GM04504 (cell line): ENCODE measurements at regions not wholly inside any gene's neighbourhood (a gene's known extent, or its start where the extent isn't known, plus 50 kb on each side); places are given as distances from the start of the nearest gene placed in this dataset.
"Not testable (repeated sequence)": the region's sequence is repeated elsewhere in the genome, so short reads cannot be mapped to it uniquely, and the experiment has no call there.

Source experiments
- DNase-seq: peaks from one replicate; pipeline ENCODE4 v3.0.0-alpha.2; 2012; ENCODE audit warnings: low read depth

DNA sequence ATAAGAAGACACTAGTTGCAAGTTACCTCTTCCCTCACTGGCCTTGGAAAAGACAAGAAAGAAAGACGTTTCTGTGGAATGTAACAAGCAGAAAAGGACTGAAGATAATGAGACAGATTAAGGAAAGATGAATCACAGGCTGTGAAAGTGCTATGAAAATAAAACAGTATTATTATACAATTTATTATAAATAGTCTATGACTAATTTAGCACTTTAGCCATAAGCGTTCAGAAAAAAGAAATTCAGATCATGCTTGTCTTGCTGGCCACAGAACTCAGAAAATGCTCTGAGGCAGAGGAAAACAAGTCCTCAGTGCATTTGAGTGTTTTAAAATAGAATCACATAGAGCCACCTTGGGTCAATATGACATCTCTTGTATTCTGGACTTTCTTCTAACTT, 174.8 kb upstream of the NBPF9 start:
- not testable (repeated sequence) for DNase-seq

GRCh38 chr1:149279015-149279414, 175.7 kb upstream of the NBPF9 start:
- not testable (repeated sequence) for DNase-seq

DNA sequence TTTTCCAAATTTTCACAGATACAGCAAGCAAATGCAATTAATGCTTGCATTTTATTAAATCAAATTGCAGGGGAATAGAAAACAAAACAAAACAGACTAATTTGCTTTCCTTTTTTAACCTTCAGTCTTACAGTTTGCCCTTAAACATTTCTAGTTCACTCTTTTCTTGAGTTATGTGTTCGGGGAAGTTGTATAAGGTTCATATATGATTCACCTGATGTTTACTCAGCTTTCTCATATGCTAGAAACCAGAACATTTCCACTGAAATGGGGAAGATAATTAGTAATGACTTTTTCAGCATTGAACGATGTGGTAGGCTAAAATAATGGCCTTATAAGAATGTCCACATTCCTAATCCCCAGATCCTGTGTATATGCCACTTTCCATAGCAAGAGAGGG, 176.2 kb upstream of the NBPF9 start:
- not testable (repeated sequence) for DNase-seq

GRCh38 chr1:149284773-149285172, 181.4 kb upstream of the NBPF9 start:
- not testable (repeated sequence) for DNase-seq

DNA sequence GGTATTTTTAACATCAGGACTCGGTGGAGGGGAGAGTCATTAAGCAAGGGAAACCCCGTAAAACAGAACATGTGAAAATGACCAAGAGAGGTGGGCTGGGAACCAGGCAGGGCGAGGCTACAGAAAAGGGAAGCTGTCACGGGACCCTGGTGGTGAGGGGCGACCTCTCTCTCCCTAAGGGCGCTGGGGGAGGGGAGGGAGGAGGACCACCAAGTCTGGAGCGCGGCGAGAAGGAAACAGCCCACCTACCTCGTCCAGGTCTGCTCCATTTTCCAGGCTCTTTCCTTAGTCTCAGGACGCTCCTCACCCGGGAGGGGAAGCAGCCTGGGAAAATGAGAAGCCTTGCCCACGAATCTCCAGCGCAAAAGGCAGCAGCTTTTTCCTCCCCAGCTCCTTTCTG, 181.9 kb upstream of the NBPF9 start:
- not testable (repeated sequence) for DNase-seq

DNA sequence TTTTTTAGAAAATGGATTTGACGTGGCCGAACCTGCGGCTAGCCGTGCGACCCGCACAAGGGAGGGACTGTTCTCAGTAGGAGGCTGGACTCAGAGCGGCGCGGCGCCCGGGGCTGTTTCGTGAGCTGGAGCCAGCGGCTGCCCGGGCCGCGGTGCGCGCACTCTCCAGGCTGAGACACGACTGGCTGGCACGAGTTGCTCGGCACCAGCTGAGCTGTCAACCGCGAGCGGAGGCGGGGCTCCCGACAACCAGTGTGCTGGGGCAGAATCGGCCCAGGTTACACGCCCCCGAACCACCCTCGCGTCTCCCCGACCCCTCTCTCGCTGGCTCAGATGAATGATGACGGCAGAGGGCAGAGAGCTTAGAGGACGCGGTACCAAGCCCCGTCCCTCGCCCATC, 182.3 kb upstream of the NBPF9 start:
- DNase-seq = not testable (repeated sequence)

GRCh38 chr1:149288580-149288979, 185.2 kb upstream of the NBPF9 start:
- DNase-seq = not testable (repeated sequence)

- DNase-seq = not testable (repeated sequence)
Observed at GRCh38 chr1:149300478-149301218, 174.2 kb upstream of the NBPF19 start.

DNA sequence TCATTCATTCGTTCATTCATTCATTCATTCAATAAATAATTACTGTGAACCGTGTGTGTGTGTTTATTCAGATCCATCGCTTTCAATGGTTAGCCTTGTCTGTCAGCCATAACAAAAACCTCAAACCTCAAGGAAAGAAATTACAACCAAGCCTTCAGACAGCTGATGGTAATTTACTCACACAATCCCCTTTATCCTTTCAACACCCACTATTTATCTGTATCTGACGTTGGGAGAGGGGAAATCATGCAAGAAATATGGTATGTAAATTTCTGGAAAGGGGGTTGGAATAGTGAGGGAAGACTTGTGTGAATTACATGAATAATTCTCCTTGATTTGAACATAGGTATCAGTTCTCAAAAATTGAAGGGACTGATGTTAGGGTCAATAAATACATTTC, 173.6 kb upstream of the NBPF19 start:
- not testable (repeated sequence) for DNase-seq

DNA sequence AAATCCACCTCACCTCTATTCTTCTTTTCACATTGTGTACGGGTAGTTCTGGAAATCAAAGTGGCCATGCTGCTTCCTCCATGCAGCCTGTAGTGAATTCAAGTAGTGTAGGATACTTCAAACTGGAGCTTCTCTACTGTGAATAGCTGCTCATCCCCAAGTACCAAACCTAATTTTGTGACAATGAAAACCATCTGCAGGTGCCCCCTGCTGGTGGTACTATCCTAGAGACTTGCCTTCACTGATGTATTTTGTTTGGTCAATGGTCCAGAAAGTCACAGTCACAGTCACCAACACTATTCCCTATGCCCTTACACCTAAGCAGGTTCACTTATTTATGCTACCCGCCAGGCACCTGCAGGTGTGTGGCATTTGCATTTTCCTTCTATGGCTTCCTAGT, 170.0 kb upstream of the NBPF19 start:
- not testable (repeated sequence) for DNase-seq

- DNase-seq = not testable (repeated sequence)
Observed at GRCh38 chr1:149307640-149308039, 167.2 kb upstream of the NBPF19 start.

GRCh38 chr1:149314921-149315320, 159.9 kb upstream of the NBPF19 start:
- not testable (repeated sequence) for DNase-seq

DNA sequence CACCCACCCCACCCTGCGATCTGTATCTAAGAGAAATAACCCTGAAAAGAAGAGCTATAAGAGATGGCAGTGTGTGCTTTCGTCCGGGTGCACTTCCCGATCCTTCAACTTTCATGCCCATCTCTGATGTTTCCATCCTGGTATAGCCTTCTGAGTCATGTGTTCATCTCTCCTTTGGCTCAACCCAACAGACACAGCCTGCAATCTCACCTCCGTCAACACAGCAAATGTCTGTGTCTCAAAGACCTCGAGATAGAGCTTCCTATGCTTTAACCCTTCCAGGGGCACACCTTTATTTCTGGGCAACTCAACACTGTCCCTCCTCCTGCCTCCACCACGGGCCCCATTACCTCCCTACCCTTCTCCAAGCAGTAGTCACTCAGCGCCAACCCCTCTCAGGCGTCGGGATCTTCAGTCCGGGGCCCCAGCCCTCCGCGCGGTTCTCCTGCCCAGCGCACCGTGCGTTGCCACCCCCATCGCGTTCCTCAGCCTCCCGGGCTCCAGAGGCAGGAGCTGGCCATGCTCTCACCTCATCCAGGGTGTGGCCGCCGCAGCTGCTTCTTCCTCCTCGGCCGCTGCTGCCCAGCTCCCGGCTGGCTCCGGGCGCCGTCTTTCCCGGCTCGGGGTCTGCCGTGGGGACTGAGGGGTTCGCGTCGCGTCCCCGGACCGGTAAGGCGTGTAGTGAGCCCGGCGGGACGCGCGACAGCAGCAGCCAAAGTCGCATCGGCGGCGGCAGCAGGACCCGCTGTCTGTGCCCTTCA, 153.7 kb upstream of the NBPF19 start:
- DNase-seq = not testable (repeated sequence)

DNA sequence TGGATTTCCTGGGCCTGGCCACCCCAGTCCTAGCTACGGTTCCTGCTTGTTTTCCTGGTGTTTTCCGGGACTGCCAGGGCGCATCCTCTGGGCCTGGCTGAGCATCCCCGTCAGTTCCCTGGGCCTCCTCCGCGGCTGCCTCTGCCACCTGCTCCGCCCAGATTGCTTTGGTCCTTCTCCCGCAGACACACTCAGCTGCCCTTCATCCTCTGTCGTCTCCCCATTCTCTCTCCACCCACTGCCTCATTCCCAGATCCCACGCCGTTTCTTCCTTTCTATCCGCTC, 153.2 kb upstream of the NBPF19 start:
- DNase-seq = not testable (repeated sequence)

GRCh38 chr1:149330081-149330335, 144.8 kb upstream of the NBPF19 start:
- DNase-seq = not testable (repeated sequence)

- not testable (repeated sequence) for DNase-seq
Observed at GRCh38 chr1:149336082-149336481, 138.8 kb upstream of the NBPF19 start.

DNA sequence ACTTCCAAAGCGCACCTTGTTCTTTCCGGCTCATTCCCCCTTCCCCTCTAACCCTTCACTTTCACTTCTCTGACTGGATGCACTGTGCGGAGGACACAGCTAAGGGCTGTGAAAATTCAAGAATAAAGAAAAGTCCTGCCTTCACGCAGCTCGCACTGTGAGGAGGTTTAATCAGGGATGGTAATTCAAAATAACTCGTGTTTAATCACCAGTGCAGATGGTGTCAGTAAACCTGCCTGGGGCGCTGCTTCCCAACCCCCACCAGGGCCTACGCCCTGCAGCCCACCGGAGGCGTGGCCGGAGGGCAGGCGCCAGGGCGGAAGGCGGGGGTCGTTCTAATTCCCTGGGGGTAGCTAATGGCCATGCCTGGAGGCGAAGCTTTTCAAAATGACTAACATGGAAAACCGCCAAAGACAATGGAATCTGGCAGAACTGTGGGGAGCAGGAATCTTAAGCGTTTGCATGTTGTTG, 136.6 kb upstream of the NBPF19 start:
- DNase-seq = not testable (repeated sequence)

DNA sequence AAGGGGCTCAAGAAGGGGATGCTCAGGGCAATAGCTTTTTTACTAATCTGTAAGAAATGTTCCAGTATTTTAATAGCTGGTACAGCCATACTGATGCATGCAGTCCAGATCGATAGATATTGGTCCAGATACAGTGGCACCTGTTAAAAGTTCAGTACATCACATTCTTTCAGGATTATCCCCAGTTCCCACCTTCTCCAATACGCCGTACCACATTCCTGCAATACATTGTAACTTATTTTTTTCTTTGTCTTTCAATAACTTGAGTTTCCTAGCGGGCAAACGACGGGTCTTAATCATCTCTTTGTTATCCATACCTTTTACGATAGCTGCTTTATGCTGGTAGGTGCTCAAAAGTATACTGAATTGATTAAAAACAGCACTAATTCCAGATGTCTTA, 136.1 kb upstream of the NBPF19 start:
- DNase-seq = not testable (repeated sequence)

- not testable (repeated sequence) for DNase-seq
Observed at GRCh38 chr1:149349448-149349847, 125.4 kb upstream of the NBPF19 start.

GRCh38 chr1:149352205-149352604, 122.6 kb upstream of the NBPF19 start:
- DNase-seq = not testable (repeated sequence)

DNA sequence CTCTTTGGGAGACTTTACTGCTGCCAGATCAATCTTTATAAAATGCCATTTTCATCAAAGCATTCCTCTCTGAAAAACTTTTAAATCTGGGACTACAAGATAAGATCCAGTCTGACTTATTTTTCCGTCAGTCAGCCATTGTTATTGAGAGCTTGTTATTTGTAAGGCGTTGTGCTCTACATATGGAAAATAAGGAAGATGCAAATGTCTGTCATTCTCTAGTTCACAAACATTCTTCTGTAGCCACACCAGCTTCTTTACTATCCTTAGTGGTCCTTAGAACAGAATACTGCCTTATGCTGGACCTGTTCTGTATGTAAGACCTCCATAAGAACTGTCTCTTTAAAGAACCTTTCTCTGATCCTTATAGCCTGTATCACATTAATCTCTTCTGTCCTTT, 120.3 kb upstream of the NBPF19 start:
- not testable (repeated sequence) for DNase-seq

DNA sequence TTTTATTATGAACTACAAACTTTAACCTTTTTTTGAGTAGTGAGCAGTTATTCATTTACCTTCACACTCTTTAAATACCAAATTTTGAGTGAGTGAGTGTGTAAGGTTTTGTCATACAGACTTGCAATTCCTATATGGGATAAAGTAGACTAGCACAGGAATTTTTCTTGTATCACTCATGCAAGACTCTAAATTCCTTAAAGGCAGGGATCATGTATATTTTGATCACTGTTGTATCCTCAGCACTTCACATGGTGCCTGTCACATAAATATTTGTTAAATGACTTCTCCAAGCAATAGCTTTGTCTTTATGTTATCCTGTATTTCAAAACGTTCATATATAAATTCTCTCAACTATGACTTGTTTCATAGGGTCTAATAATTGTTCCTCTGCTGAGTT, 119.1 kb upstream of the NBPF19 start:
- not testable (repeated sequence) for DNase-seq

GRCh38 chr1:149356152-149356551, 118.7 kb upstream of the NBPF19 start:
- not testable (repeated sequence) for DNase-seq

DNA sequence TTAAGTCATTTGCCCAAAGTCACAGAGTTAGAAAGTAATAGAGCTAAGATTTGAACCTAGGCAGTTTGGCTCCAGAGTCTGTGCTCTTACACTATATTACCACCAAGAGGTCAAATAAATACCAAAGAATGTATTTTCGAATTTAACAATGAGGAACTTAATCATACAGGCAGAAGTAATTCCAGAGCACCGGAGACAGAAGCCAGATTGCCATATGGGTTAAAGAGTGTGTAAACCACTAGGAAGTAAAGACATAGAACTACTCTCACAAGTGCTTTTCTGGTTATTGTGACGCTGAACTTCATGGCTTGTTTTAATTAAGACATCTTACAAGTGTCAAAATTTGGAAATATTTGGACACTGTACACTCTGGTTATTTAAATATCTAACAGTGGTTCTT, 114.5 kb upstream of the NBPF19 start:
- DNase-seq = not testable (repeated sequence)
